ENCODE measurements at regions not wholly inside any gene's neighbourhood (a gene's known extent, or its start where the extent isn't known, plus 50 kb on each side); places are given as distances from the start of the nearest gene placed in this dataset.
A peak's percentile ranks its signal among the peaks of the same experiment; 100 is the strongest.
"Not testable (repeated sequence)": the region's sequence is repeated elsewhere in the genome, so short reads cannot be mapped to it uniquely, and the experiment has no call there.

DNA sequence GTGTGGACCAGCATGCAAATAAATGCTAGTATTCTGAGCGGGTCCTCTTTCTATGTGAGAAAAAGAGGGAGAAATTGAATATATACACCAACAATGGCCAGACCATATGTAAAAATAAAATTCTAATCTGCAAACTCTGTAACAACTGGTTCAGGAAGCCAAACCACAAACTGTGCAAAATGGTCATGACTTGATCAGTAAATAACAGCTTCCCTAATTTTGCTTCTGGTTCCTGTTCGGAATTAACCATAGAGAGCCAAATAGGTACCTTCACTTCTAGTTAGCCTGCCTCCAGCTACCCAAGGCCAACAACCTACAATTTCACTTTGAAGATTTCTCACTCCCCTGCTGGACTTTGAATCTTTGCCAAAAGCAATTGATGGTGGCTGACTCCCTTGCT, 1313.2 kb downstream of the ADGRL3 start:
- Histone ChIP-seq H3K9me3 (ENCODE audit: control insufficient read depth, low read length) (no peaks in the 10 kb centered on the region), H3K27ac (ENCODE audit: low read depth, low read length, severe bottlenecking) (no peak overlapping the region), H3K4me1 (ENCODE audit: control insufficient read depth, insufficient read depth, low read length, poor library complexity, severe bottlenecking) (peaks cover 19% of the 10 kb centered on the region), H3K36me3 (ENCODE audit: control insufficient read depth, insufficient read depth, low read length) (no peaks in the 10 kb centered on the region), H3K4me3 (ENCODE audit: extremely low read depth, insufficient read depth, low read length, poor library complexity, severe bottlenecking) (no peak overlapping the region)
- 86 to 100% methylated on average over 1 of the region's 2 CpGs for WGBS, 2 experiments (ENCODE audit: insufficient coverage in 2 of 2)

DNA sequence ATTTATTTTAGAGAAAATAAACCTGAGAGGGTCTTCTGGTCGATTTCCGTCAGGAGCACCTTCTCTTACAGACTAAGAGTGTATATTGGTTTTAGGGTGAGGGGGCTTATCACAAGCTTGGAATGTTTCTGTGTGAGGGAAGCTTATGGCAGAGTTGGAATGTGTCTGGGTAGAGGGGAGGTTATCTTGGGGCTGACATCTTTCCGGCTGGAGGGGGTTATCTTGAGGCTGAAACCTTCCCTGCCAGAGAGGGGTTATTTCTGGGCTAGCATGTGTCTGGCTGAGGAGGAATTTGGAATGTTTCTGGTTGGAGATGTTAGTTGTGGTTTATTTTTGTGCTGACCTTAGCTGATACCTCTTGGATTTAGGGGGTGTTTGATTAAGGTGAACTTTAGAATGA, 1312.1 kb downstream of the ADGRL3 start:
- 71 to 89% methylated on average over 1 to 2 of the region's 3 CpGs for WGBS, 2 experiments (ENCODE audit: insufficient coverage in 2 of 2)
- Histone ChIP-seq H3K4me3 (ENCODE audit: extremely low read depth, insufficient read depth, low read length, poor library complexity, severe bottlenecking) (no peak overlapping the region), H3K9me3 (ENCODE audit: control insufficient read depth, low read length) (no peaks in the 10 kb centered on the region), H3K27ac (ENCODE audit: low read depth, low read length, severe bottlenecking) (peak overlapping the region; percentile 74), H3K36me3 (ENCODE audit: control insufficient read depth, insufficient read depth, low read length) (no peaks in the 10 kb centered on the region), H3K4me1 (ENCODE audit: control insufficient read depth, insufficient read depth, low read length, poor library complexity, severe bottlenecking) (peaks cover 19% of the 10 kb centered on the region)

DNA sequence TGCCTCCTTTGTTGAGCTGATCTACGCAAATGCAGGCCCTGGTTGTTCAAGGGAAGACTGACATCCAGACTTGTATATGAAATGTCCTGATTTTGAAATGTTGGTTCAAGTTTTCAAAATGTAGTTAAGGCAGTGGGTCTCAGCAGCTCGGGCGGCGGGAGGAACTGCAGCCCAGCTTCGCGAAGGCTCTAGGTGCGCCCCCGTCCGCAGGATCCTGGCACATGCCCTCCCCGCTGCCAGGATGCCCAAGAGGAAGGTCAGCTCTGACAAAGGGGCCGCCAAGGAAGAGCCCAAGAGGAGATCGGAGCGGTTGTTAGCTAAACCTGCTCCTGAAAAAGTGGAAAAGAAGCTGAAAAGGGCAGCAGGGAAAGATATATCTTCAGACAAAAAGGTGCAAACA, 1310.1 kb downstream of the ADGRL3 start:
- Histone ChIP-seq H3K27ac (ENCODE audit: low read depth, low read length, severe bottlenecking) (no peak overlapping the region), H3K9me3 (ENCODE audit: control insufficient read depth, low read length) (no peaks in the 10 kb centered on the region), H3K4me1 (ENCODE audit: control insufficient read depth, insufficient read depth, low read length, poor library complexity, severe bottlenecking) (peaks cover 19% of the 10 kb centered on the region), H3K36me3 (ENCODE audit: control insufficient read depth, insufficient read depth, low read length) (no peaks in the 10 kb centered on the region), H3K4me3 (ENCODE audit: extremely low read depth, insufficient read depth, low read length, poor library complexity, severe bottlenecking) (no peak overlapping the region)
- WGBS, 2 experiments (ENCODE audit: insufficient coverage in 2 of 2): 92 to 99% methylated on average over 12 to 13 of the region's 13 CpGs

DNA sequence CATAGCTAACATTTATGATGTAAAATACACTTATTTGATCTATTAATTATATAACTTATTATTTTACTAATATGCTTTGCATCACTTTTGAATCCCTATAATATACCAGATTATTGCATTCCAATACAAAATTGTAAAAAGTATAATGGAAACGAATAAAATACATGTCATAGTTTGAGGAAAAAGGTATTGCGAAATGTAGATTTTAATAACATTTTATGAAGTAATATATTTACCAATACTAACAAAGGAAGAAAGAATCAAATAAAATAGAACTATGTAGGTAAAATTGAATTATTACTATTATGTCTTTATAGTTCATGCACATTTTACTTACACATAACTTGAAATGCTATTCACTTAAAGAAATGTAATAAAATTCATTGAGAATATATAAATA, 1300.2 kb downstream of the ADGRL3 start:
- Histone ChIP-seq H3K4me3 (ENCODE audit: extremely low read depth, insufficient read depth, low read length, poor library complexity, severe bottlenecking) (no peak overlapping the region), H3K9me3 (ENCODE audit: control insufficient read depth, low read length) (no peaks in the 10 kb centered on the region), H3K36me3 (ENCODE audit: control insufficient read depth, insufficient read depth, low read length) (no peaks in the 10 kb centered on the region), H3K4me1 (ENCODE audit: control insufficient read depth, insufficient read depth, low read length, poor library complexity, severe bottlenecking) (peaks cover 3% of the 10 kb centered on the region), H3K27ac (ENCODE audit: low read depth, low read length, severe bottlenecking) (no peak overlapping the region)
- WGBS, 2 experiments (ENCODE audit: insufficient coverage in 2 of 2): no CpG with 5 or more reads among the region's 2 CpGs

DNA sequence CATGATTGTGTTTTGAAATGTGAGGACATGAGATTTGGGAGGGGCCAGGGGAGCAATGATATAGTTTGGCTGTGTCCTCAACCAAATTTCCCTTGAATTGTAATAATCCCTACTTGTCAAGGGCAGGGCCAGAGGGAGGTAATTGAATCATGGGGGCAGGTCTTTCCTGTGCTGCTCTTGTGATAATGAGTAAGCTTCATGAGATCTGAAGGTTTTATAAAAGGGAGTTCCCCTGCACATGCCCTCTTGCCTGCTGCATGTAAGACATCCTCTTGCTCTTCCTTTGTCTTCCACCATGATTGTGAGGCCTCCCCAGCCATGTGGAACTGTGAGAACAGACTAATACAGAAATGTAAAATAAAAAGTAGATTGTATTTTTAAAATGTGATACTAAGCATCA, 1294.9 kb downstream of the ADGRL3 start:
- H3K36me3 ChIP-seq (ENCODE audit: control insufficient read depth, insufficient read depth, low read length): no peaks in the 10 kb centered on the region
- no peak overlapping the region for H3K4me3 ChIP-seq (ENCODE audit: extremely low read depth, insufficient read depth, low read length, poor library complexity, severe bottlenecking)
- no peak overlapping the region for H3K27ac ChIP-seq (ENCODE audit: low read depth, low read length, severe bottlenecking)
- no peaks in the 10 kb centered on the region for H3K4me1 ChIP-seq (ENCODE audit: control insufficient read depth, insufficient read depth, low read length, poor library complexity, severe bottlenecking)
- H3K9me3 ChIP-seq (ENCODE audit: control insufficient read depth, low read length): no peaks in the 10 kb centered on the region

DNA sequence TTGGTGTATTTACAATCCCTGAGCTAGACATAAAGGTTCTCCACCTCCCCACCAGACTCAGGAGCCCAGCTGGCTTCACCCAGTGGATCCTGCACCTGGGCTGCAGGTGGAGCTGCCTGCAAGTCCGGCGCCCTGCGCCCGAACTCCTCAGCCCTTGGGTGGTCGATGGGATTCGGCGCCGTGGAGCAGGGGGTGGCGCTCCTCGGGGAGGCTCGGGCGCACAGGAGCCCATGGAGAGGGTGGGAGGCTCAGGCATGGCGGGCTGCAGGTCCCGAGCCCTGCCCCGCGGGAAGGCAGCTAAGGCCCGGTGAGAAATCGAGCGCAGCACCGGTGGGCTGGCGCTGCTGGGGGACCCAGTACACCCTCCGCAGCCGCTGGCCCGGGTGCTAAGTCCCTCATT, 1291.6 kb downstream of the ADGRL3 start:
- not testable (repeated sequence) for H3K36me3 ChIP-seq (ENCODE audit: control insufficient read depth, insufficient read depth, low read length); H3K4me3 ChIP-seq (ENCODE audit: extremely low read depth, insufficient read depth, low read length, poor library complexity, severe bottlenecking); H3K27ac ChIP-seq (ENCODE audit: low read depth, low read length, severe bottlenecking); H3K9me3 ChIP-seq (ENCODE audit: control insufficient read depth, low read length); H3K4me1 ChIP-seq (ENCODE audit: control insufficient read depth, insufficient read depth, low read length, poor library complexity, severe bottlenecking)
- WGBS, 2 experiments (ENCODE audit: insufficient coverage in 2 of 2): 93 to 94% methylated on average over 5 to 7 of the region's 24 CpGs

DNA sequence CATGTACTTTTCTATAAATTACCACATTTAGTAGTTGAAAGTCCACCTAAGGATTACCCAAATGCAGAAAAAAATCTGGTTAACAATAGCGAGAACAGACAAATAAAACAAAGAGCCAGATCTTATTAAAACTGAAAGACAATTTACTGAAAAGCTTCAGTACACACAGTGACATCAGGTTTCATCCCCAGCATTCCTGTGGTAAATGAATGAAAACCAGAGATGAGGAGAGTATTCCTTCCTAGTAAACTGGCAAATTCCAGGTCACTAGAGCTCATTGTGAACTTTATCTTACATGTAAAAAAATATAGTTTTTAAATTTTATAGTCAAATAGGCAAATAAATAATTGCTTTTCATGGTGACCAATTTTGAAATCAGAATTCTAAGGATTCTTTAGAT, 1290.5 kb downstream of the ADGRL3 start:
- Histone ChIP-seq H3K9me3 (ENCODE audit: control insufficient read depth, low read length) (no peaks in the 10 kb centered on the region), H3K27ac (ENCODE audit: low read depth, low read length, severe bottlenecking) (no peak overlapping the region)
- WGBS, 2 experiments (ENCODE audit: insufficient coverage in 2 of 2): no CpG with 5 or more reads among the region's 1 CpG

DNA sequence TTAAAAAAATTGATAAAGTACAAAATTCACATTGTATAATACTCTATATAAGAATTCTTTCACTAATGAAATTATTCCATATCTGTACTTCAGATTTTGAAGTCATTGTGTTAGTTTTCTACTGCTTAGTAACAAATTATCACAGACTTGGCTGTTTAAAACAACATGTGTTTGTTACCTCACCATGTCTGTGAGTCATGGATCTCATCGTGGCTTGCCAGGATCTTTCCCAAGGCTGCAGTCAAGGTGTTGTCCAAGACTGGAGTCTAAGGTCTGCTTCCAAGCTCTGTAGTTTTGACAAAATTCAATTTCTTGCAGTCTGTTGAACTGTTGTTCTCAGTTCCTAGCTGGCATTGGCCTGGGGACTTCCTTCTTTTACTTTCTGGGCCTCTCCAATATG, 1286.9 kb downstream of the ADGRL3 start:
- H3K4me3 ChIP-seq (ENCODE audit: extremely low read depth, insufficient read depth, low read length, poor library complexity, severe bottlenecking): no peak overlapping the region
- no peak overlapping the region for H3K27ac ChIP-seq (ENCODE audit: low read depth, low read length, severe bottlenecking)
- no peaks in the 10 kb centered on the region for H3K9me3 ChIP-seq (ENCODE audit: control insufficient read depth, low read length)
- no peaks in the 10 kb centered on the region for H3K36me3 ChIP-seq (ENCODE audit: control insufficient read depth, insufficient read depth, low read length)
- no peaks in the 10 kb centered on the region for H3K4me1 ChIP-seq (ENCODE audit: control insufficient read depth, insufficient read depth, low read length, poor library complexity, severe bottlenecking)
- WGBS, 2 experiments (ENCODE audit: insufficient coverage in 2 of 2): 93 to 100% methylated on average over 1 of the region's 1 CpG

More for the DNA sequence above, 1290.5 kb downstream of the ADGRL3 start:
- H3K4me1 ChIP-seq (ENCODE audit: control insufficient read depth, insufficient read depth, low read length, poor library complexity, severe bottlenecking): no peaks in the 10 kb centered on the region
- H3K36me3 ChIP-seq (ENCODE audit: control insufficient read depth, insufficient read depth, low read length): no peaks in the 10 kb centered on the region
- H3K4me3 ChIP-seq (ENCODE audit: extremely low read depth, insufficient read depth, low read length, poor library complexity, severe bottlenecking): no peak overlapping the region

DNA sequence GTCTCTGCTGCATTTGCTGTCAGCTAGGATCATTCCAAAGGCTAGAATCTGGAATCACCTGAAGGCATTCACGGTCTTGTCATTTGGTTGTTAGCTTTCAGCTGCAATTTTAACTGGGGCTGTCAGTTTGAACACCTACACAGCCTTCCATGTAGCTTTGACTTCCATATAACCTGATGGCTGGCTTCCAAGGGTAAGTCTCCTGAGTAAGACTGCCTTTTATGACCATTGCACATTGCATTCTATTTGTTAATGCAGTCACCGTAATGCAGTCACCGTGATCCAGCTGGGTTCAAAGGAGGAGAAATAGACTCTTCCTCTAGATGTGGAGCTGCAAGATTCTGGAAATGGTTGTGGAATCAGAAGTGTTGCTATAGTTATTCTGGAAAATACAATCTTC, 1284.2 kb downstream of the ADGRL3 start:
- H3K4me3 ChIP-seq (ENCODE audit: extremely low read depth, insufficient read depth, low read length, poor library complexity, severe bottlenecking): no peak overlapping the region
- H3K36me3 ChIP-seq (ENCODE audit: control insufficient read depth, insufficient read depth, low read length): no peaks in the 10 kb centered on the region
- H3K9me3 ChIP-seq (ENCODE audit: control insufficient read depth, low read length): no peaks in the 10 kb centered on the region
- 89 to 92% methylated on average over 1 to 3 of the region's 3 CpGs for WGBS, 2 experiments (ENCODE audit: insufficient coverage in 2 of 2)
- H3K27ac ChIP-seq (ENCODE audit: low read depth, low read length, severe bottlenecking): no peak overlapping the region
- H3K4me1 ChIP-seq (ENCODE audit: control insufficient read depth, insufficient read depth, low read length, poor library complexity, severe bottlenecking): no peaks in the 10 kb centered on the region

DNA sequence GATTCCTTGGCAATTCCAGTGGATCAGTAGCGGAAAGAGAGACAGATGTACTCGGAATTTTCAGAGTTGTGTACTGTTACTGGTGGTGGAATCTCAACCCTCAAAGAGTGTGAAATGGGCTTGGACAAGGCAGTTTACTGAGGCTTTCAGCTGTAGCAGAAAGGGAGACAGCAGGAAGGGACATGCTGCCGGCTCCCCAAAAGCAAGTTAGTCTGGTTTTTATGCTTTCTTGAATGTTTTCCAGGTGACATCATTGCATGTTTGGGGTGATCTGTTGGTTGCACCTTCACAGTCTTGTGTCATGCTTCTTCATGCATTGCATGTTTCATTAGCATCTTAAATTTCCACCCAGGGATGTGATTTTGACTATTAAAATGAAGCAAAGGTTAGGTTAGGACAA, 1282.2 kb downstream of the ADGRL3 start:
- H3K36me3 ChIP-seq (ENCODE audit: control insufficient read depth, insufficient read depth, low read length): no peaks in the 10 kb centered on the region
- no peaks in the 10 kb centered on the region for H3K9me3 ChIP-seq (ENCODE audit: control insufficient read depth, low read length)
- 85 to 100% methylated on average over 2 to 3 of the region's 3 CpGs for WGBS, 2 experiments (ENCODE audit: insufficient coverage in 2 of 2)
- no peaks in the 10 kb centered on the region for H3K4me1 ChIP-seq (ENCODE audit: control insufficient read depth, insufficient read depth, low read length, poor library complexity, severe bottlenecking)
- H3K4me3 ChIP-seq (ENCODE audit: extremely low read depth, insufficient read depth, low read length, poor library complexity, severe bottlenecking): no peak overlapping the region
- H3K27ac ChIP-seq (ENCODE audit: low read depth, low read length, severe bottlenecking): no peak overlapping the region

DNA sequence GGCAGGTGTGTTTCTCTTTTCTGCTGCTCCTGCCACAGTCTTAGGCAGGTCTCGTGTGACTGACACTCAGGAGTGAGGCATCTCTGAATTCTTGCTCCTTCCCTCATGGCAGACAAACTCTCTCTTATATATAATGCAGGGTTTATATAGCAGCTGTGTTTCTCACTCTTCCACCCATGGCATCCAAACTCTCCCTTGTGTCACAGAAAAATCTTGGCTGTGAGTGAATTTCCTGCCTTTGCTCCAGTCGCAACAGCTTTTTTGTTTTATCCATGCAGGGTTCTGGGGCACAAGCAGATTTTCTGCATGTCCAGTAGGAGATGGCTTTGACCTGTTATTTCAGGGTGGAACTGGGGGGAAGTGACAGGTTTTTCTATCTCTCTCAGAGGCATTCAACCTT, 1275.5 kb downstream of the ADGRL3 start:
- Histone ChIP-seq H3K4me3 (ENCODE audit: extremely low read depth, insufficient read depth, low read length, poor library complexity, severe bottlenecking) (no peak overlapping the region), H3K27ac (ENCODE audit: low read depth, low read length, severe bottlenecking) (no peak overlapping the region), H3K4me1 (ENCODE audit: control insufficient read depth, insufficient read depth, low read length, poor library complexity, severe bottlenecking) (no peaks in the 10 kb centered on the region), H3K9me3 (ENCODE audit: control insufficient read depth, low read length) (no peaks in the 10 kb centered on the region), H3K36me3 (ENCODE audit: control insufficient read depth, insufficient read depth, low read length) (no peaks in the 10 kb centered on the region)
- WGBS, 2 experiments (ENCODE audit: insufficient coverage in 2 of 2): 100% methylated on average over 1 of the region's 2 CpGs; no CpG with 5 or more reads in 1 of the 2 experiments

DNA sequence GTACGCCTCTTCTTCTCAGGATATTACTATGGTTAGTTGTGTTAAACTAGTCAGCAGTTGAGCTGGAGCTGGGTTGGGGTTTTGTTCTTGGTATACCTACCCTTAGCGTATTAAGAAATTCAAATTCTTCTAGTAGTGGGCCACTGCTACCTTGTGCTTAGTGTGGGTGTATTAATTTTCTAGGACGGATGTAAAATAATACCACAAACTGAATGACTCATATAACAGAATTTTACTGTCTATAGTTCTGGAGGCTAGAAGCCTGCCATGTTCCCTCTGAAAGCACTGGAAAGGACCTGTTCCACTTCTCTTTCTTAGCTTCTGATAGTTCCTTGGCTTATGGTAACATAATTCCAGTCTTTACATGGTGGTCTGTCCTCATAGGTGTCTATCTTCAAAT, 1274.7 kb downstream of the ADGRL3 start:
- H3K4me3 ChIP-seq (ENCODE audit: extremely low read depth, insufficient read depth, low read length, poor library complexity, severe bottlenecking): no peak overlapping the region
- H3K9me3 ChIP-seq (ENCODE audit: control insufficient read depth, low read length): no peaks in the 10 kb centered on the region
- H3K4me1 ChIP-seq (ENCODE audit: control insufficient read depth, insufficient read depth, low read length, poor library complexity, severe bottlenecking): no peaks in the 10 kb centered on the region
- 83 to 100% methylated on average over 1 of the region's 3 CpGs for WGBS, 2 experiments (ENCODE audit: insufficient coverage in 2 of 2)
- no peaks in the 10 kb centered on the region for H3K36me3 ChIP-seq (ENCODE audit: control insufficient read depth, insufficient read depth, low read length)
- no peak overlapping the region for H3K27ac ChIP-seq (ENCODE audit: low read depth, low read length, severe bottlenecking)

Data from mesodermal cell (in vitro differentiated cells).